ENCODE measurements at regions not wholly inside any gene's neighbourhood (a gene's known extent, or its start where the extent isn't known, plus 50 kb on each side); places are given as distances from the start of the nearest gene placed in this dataset.

DNA sequence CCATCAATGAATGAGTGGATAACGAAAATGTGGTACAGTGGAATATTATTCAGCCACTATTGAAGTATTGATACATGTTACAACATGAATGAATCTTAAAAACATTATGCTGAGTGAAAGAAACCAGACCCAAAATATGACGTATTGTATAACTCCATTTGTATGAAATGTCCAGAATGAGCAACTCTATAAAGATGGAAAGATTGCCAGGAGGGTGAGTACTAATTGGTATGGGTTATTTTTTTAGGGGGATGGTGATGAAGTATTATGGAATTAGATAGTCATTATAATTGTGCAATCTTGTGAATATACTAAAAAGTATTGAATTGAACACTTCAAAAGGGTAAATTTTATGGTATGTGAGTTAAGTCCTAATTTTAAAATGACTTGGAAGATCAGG is 278.6 kb downstream of the SIPA1L2 start:
- Histone ChIP-seq H2AK9ac (replicated peaks; ENCODE audit: low read depth, low read length, poor library complexity) (no peak overlapping the region), H2BK5ac (ENCODE audit: low read depth, low read length, poor library complexity, severe bottlenecking) (no peak overlapping the region), H4K20me1 (ENCODE audit: insufficient read depth, low read length) (no peaks in the 10 kb centered on the region), H3K36me3 (ENCODE audit: control insufficient read depth, insufficient read depth, low read length) (no peaks in the 10 kb centered on the region), H2BK20ac (ENCODE audit: low read depth, low read length) (no peak overlapping the region), H4K91ac (ENCODE audit: insufficient read depth, low read depth, low read length) (no peak overlapping the region), H3K4me2 (ENCODE audit: low read depth, low read length) (no peak overlapping the region), H2BK15ac (ENCODE audit: low read depth, low read length) (no peak overlapping the region), H3K9me1 (ENCODE audit: insufficient read depth, low read length) (no peaks in the 10 kb centered on the region), H3K9ac (ENCODE audit: low read depth, low read length) (no peak overlapping the region), H3K4ac (ENCODE audit: low read depth, low read length) (no peak overlapping the region), H4K8ac (ENCODE audit: low read depth in 2 of 2, low read length in 2 of 2) (no peak overlapping the region), H3K9me3 (ENCODE audit: control insufficient read depth, insufficient read depth, low read length) (no peaks in the 10 kb centered on the region), H2AFZ (replicated peaks; ENCODE audit: low read length, poor library complexity) (no peak overlapping the region), H3K56ac (ENCODE audit: extremely low read depth, insufficient read depth, low read length) (no peak overlapping the region), H3K27ac (ENCODE audit: insufficient read depth, low read length) (no peak overlapping the region), H4K5ac (ENCODE audit: low read depth, low read length) (no peak overlapping the region), H3K4me3 (ENCODE audit: insufficient read depth, low read depth, low read length) (no peak overlapping the region), H2AK5ac (ENCODE audit: low read depth, low read length) (no peak overlapping the region), H3K18ac (ENCODE audit: low read depth, low read length) (no peak overlapping the region), H2BK120ac (ENCODE audit: low read depth, low read length) (no peak overlapping the region), H3K14ac (replicated peaks; ENCODE audit: low read depth, low read length) (no peak overlapping the region), H3K23ac (ENCODE audit: low read depth, low read length) (no peak overlapping the region), H3K79me1 (ENCODE audit: low read depth in 1 of 2, low read length in 2 of 2) (no peaks in the 10 kb centered on the region), H3K27me3 (ENCODE audit: control insufficient read depth, insufficient read depth, low read length) (peaks cover 8% of the 10 kb centered on the region; the same call in 1 of the 2 replicates), H3K4me1 (ENCODE audit: control insufficient read depth, insufficient read depth, low read length) (no peaks in the 10 kb centered on the region)
- POLR2A ChIA-PET (ENCODE audit: unreplicated experiment), result no interaction called here
- no TSS peak for BruUV-seq (replicated peaks)
- in situ Hi-C loops (cut with MboI; ENCODE audit: low sequenced_read_pairs), result no loop called here
- no CpG with 5 or more reads among the region's 2 CpGs for WGBS, 2 experiments (ENCODE audit: extremely low coverage in 2 of 2, insufficient read length in 1 of 2)
- TF ChIP-seq MAZ (IDR thresholded peaks at IDR 0.05; ENCODE audit: borderline replicate concordance, low read depth, low read length) (no peak), BHLHE40 (IDR thresholded peaks at IDR 0.05; ENCODE audit: low read depth, low read length) (no peak), MAFK (IDR thresholded peaks at IDR 0.05; ENCODE audit: low read depth, low read length) (no peak), RFX5 (IDR thresholded peaks at IDR 0.05; ENCODE audit: low read depth, low read length) (no peak), RCOR1 (IDR thresholded peaks at IDR 0.05; ENCODE audit: insufficient replicate concordance, low read length) (no peak), CEBPB (IDR thresholded peaks at IDR 0.05; ENCODE audit: low read depth, low read length) (no peak), CHD1 (IDR thresholded peaks at IDR 0.05; ENCODE audit: low read depth, low read length) (no peak), NFE2L2 (IDR thresholded peaks at IDR 0.05; ENCODE audit: low read depth, low read length) (no peak), ELK1 (IDR thresholded peaks at IDR 0.05; ENCODE audit: borderline replicate concordance, low read depth, low read length) (no peak), SMC3 (IDR thresholded peaks at IDR 0.05; ENCODE audit: low read depth, low read length) (no peak), RAD21 (IDR thresholded peaks at IDR 0.05; ENCODE audit: low read length) (no peak), FOS (IDR thresholded peaks at IDR 0.05; ENCODE audit: low read depth, low read length) (no peak), POLR2A (IDR thresholded peaks at IDR 0.05; ENCODE audit: low read depth, low read length) (no peak), MXI1 (IDR thresholded peaks at IDR 0.05; ENCODE audit: borderline replicate concordance, low read depth, low read length) (no peak), CTCF (conservative IDR thresholded peaks at IDR 0.05; ENCODE audit: low read depth, low read length) (no peak)
- intact Hi-C loops (cut with micrococcal nuclease), result no loop called here
- DNase-seq, result no peak
- ATAC-seq (ENCODE audit: low read depth), result no peak
- dilution Hi-C loops (cut with HindIII; ENCODE audit: low sequenced_read_pairs, unreplicated experiment), result no loop called here
- CTCF ChIA-PET, result no interaction called here

All from IMR-90 (cell line).